ENCODE measurements at regions not wholly inside any gene's neighbourhood (a gene's known extent, or its start where the extent isn't known, plus 50 kb on each side); places are given as distances from the start of the nearest gene placed in this dataset.

GRCh38 chr1:63033211-63033610 is 249.3 kb downstream of the ATG4C start:
- no peak overlapping the region for H3K27ac ChIP-seq
- DNase-seq (ENCODE audit: low spot score in 2 of 2) = no peak
- no peak overlapping the region for H3K4me3 ChIP-seq
- H3K4me1 ChIP-seq = no peaks in the 10 kb centered on the region
- H3K36me3 ChIP-seq = no peaks in the 10 kb centered on the region
- peaks cover 0 to 3% of the 10 kb centered on the region in 2 donors for H3K27me3 ChIP-seq
- intact Hi-C loops (cut with DNase I; ENCODE audit: low total_unique reads) = no loop called here
- H3K9me3 ChIP-seq = peaks cover 0 to 5% of the 10 kb centered on the region in 2 donors
- TF ChIP-seq, protein P1, sequence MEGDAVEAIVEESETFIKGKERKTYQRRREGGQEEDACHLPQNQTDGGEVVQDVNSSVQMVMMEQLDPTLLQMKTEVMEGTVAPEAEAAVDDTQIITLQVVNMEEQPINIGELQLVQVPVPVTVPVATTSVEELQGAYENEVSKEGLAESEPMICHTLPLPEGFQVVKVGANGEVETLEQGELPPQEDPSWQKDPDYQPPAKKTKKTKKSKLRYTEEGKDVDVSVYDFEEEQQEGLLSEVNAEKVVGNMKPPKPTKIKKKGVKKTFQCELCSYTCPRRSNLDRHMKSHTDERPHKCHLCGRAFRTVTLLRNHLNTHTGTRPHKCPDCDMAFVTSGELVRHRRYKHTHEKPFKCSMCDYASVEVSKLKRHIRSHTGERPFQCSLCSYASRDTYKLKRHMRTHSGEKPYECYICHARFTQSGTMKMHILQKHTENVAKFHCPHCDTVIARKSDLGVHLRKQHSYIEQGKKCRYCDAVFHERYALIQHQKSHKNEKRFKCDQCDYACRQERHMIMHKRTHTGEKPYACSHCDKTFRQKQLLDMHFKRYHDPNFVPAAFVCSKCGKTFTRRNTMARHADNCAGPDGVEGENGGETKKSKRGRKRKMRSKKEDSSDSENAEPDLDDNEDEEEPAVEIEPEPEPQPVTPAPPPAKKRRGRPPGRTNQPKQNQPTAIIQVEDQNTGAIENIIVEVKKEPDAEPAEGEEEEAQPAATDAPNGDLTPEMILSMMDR (IDR thresholded peaks at IDR 0.05) = no peak
- no peak for TF ChIP-seq POLR2A (IDR thresholded peaks at IDR 0.05)
- no peak for TF ChIP-seq POLR2AphosphoS5 (IDR thresholded peaks at IDR 0.05)

- H3K27ac ChIP-seq = no peak overlapping the region
- H3K4me3 ChIP-seq = no peak overlapping the region
- H3K36me3 ChIP-seq = no peaks in the 10 kb centered on the region
- intact Hi-C loops (cut with DNase I; ENCODE audit: low total_unique reads) = no loop called here
- TF ChIP-seq, protein P1 (IDR thresholded peaks at IDR 0.05) = no peak
- no peak for TF ChIP-seq POLR2AphosphoS5 (IDR thresholded peaks at IDR 0.05)
- TF ChIP-seq POLR2A (IDR thresholded peaks at IDR 0.05) = no peak
- no peak for DNase-seq (ENCODE audit: low spot score in 2 of 2)
- H3K4me1 ChIP-seq = no peaks in the 10 kb centered on the region
- peaks cover 0 to 5% of the 10 kb centered on the region in 2 donors for H3K9me3 ChIP-seq
- no peaks in the 10 kb centered on the region for H3K27me3 ChIP-seq
Observed at GRCh38 chr1:63034256-63034655, 250.3 kb downstream of the ATG4C start.

- Histone ChIP-seq H3K36me3 (no peaks in the 10 kb centered on the region), H3K4me3 (no peak overlapping the region), H3K27ac (no peak overlapping the region), H3K27me3 (no peaks in the 10 kb centered on the region), H3K4me1 (no peaks in the 10 kb centered on the region), H3K9me3 (no peaks in the 10 kb centered on the region)
- TF ChIP-seq, protein P1 (IDR thresholded peaks at IDR 0.05) = no peak
- TF ChIP-seq POLR2A (IDR thresholded peaks at IDR 0.05) (no peak), POLR2AphosphoS5 (IDR thresholded peaks at IDR 0.05) (no peak)
- intact Hi-C loops (cut with DNase I; ENCODE audit: low total_unique reads) = no loop called here
- DNase-seq (ENCODE audit: low spot score in 2 of 2) = no peak
Observed at GRCh38 chr1:63038586-63038985, 254.7 kb downstream of the ATG4C start.

DNA sequence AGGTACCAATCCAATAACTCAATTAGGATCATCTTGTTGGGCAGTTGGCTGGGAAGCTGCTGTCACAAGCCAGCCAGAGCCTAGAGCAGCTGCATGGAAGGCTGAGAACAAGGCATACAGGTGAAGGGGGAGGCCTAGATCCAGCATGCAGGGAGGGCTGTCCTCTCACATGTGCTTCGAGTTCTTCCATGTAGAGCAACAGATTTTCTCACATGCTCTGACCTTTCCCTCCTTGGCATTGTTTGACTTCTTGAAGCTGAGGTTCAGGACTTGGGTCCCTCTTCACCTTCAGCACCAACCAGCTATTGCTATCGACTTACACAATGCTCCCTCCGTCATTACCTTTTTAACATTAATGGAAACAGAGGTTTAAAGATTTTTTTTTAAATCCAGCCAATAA is 257.7 kb downstream of the ATG4C start:
- no peaks in the 10 kb centered on the region for H3K27me3 ChIP-seq
- TF ChIP-seq POLR2AphosphoS5 (IDR thresholded peaks at IDR 0.05) (no peak), POLR2A (IDR thresholded peaks at IDR 0.05) (no peak)
- TF ChIP-seq, protein P1 (IDR thresholded peaks at IDR 0.05) = no peak
- no peaks in the 10 kb centered on the region for H3K4me1 ChIP-seq
- H3K4me3 ChIP-seq = no peak overlapping the region
- DNase-seq (ENCODE audit: low spot score in 2 of 2) = no peak
- no peak overlapping the region for H3K27ac ChIP-seq
- H3K9me3 ChIP-seq = no peaks in the 10 kb centered on the region
- no peaks in the 10 kb centered on the region for H3K36me3 ChIP-seq
- intact Hi-C loops (cut with DNase I; ENCODE audit: low total_unique reads) = no loop called here

- TF ChIP-seq POLR2AphosphoS5 (IDR thresholded peaks at IDR 0.05) (no peak), POLR2A (IDR thresholded peaks at IDR 0.05) (no peak)
- TF ChIP-seq, protein P1 (IDR thresholded peaks at IDR 0.05) = no peak
- Histone ChIP-seq H3K36me3 (no peaks in the 10 kb centered on the region), H3K9me3 (no peaks in the 10 kb centered on the region), H3K27ac (no peak overlapping the region), H3K4me1 (no peaks in the 10 kb centered on the region), H3K27me3 (no peaks in the 10 kb centered on the region), H3K4me3 (no peak overlapping the region)
- intact Hi-C loops (cut with DNase I; ENCODE audit: low total_unique reads) = no loop called here
- DNase-seq (ENCODE audit: low spot score in 2 of 2) = no peak
Observed at GRCh38 chr1:63042278-63042677, 258.3 kb downstream of the ATG4C start.

Measured in breast epithelium (tissue), 4 donors.